Cardiac muscle cell (in vitro differentiated cells and primary cell): ENCODE measurements at regions not wholly inside any gene's neighbourhood (a gene's known extent, or its start where the extent isn't known, plus 50 kb on each side); places are given as distances from the start of the nearest gene placed in this dataset.

Source experiments
- DNase-seq, 2 donors: peaks; one replicate each; pipeline versions ENCODE4 v3.0.0 to v3.0.0-alpha.2; 2010 to 2017; ENCODE audit warnings: low read depth in 1 of 2, low spot score in 1 of 2
- H3K27ac ChIP-seq: fragments of 200-600 bp; sonication (generic); 2 replicates; pipeline ENCODE4 v1.5.1; 2016
- H3K27me3 ChIP-seq: fragments of 200-600 bp; sonication (generic); 2 replicates; pipeline ENCODE4 v1.6.0; 2016; ENCODE audit warnings: control low read depth
- H3K36me3 ChIP-seq: fragments of 200-600 bp; sonication (generic); 2 replicates; pipeline ENCODE4 v1.5.1; 2016; ENCODE audit warnings: control low read depth
- H3K4me1 ChIP-seq: fragments of 200-600 bp; sonication (generic); 2 replicates; pipeline ENCODE4 v1.8.1; 2017; ENCODE audit warnings: low read depth, mild to moderate bottlenecking, mixed run types
- H3K4me3 ChIP-seq: fragments of 200-600 bp; sonication (generic); 2 replicates; pipeline ENCODE4 v1.5.1; 2016; ENCODE audit warnings: mild to moderate bottlenecking
- H3K9me3 ChIP-seq: fragments of 200-600 bp; sonication (generic); 2 replicates; pipeline ENCODE4 v1.5.1; 2017; ENCODE audit warnings: low read depth, mild to moderate bottlenecking, control low read depth
- TF ChIP-seq, protein P1 (sequence below): IDR thresholded peaks from 2 replicates; pipeline ENCODE4 v1.5.1; 2012; ENCODE audit warnings: low read depth, mild to moderate bottlenecking, low read length

DNA sequence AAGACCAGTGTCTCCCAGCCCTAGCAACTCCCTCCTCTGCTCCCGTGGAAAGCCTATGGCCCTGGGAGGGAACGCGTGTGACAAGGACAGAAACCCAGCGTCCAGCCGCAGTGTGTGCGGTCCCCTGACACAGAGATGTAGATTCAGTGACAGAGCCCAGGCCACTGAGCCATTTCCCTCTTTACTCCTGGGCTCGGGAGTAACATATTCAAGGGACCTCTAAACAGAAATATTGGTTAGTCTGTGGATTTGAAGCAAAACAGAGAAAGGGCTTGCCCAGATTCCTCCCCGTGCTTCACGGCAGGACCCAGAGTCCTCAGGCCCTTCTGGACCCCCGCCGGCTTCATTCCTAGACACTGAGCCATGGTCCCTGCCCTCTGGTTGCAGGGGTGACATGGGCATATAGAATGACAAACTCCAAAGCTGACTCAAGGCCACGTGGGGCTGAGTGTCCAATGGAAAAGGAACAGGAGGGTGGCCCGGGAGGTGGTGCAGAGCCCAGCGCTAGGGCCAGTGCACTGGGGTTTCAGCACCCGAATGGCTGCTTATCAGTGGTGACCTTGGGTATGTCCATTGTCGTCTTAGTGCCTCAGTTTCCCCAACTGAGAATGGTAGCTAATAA is 248.2 kb downstream of the QKI start:
- TF ChIP-seq, protein P1, sequence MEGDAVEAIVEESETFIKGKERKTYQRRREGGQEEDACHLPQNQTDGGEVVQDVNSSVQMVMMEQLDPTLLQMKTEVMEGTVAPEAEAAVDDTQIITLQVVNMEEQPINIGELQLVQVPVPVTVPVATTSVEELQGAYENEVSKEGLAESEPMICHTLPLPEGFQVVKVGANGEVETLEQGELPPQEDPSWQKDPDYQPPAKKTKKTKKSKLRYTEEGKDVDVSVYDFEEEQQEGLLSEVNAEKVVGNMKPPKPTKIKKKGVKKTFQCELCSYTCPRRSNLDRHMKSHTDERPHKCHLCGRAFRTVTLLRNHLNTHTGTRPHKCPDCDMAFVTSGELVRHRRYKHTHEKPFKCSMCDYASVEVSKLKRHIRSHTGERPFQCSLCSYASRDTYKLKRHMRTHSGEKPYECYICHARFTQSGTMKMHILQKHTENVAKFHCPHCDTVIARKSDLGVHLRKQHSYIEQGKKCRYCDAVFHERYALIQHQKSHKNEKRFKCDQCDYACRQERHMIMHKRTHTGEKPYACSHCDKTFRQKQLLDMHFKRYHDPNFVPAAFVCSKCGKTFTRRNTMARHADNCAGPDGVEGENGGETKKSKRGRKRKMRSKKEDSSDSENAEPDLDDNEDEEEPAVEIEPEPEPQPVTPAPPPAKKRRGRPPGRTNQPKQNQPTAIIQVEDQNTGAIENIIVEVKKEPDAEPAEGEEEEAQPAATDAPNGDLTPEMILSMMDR, result no peak
- no peaks in the 10 kb centered on the region for H3K27me3 ChIP-seq
- H3K4me1 ChIP-seq, result no peaks in the 10 kb centered on the region
- no peaks in the 10 kb centered on the region for H3K9me3 ChIP-seq
- H3K4me3 ChIP-seq, result no peak overlapping the region
- no peak for DNase-seq
- no peak overlapping the region for H3K27ac ChIP-seq
- no peaks in the 10 kb centered on the region for H3K36me3 ChIP-seq

DNA sequence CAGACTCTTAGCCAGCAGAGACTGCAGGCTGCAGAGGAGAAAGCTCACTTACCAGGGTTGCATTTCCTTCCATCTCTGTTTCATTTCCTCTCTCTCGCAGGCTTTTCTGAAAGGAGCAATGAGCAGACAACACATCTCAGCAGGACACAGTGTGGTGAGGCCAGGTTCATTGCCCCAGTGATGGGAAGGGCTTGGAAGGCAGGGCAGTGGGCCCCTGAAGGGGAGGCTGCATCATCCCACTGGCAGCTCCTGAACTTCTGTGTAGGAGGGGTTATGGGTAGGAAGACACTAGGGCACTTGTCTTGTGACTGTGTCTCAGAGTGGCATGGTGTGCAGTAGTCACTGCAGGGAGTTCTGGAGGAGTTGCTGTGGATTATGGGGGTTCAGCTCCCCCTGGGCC is 246.8 kb downstream of the QKI start:
- no peak for DNase-seq
- no peak overlapping the region for H3K4me3 ChIP-seq
- TF ChIP-seq, protein P1, result no peak
- H3K4me1 ChIP-seq, result no peaks in the 10 kb centered on the region
- H3K9me3 ChIP-seq, result no peaks in the 10 kb centered on the region
- no peaks in the 10 kb centered on the region for H3K27me3 ChIP-seq
- H3K27ac ChIP-seq, result no peak overlapping the region
- no peaks in the 10 kb centered on the region for H3K36me3 ChIP-seq

DNA sequence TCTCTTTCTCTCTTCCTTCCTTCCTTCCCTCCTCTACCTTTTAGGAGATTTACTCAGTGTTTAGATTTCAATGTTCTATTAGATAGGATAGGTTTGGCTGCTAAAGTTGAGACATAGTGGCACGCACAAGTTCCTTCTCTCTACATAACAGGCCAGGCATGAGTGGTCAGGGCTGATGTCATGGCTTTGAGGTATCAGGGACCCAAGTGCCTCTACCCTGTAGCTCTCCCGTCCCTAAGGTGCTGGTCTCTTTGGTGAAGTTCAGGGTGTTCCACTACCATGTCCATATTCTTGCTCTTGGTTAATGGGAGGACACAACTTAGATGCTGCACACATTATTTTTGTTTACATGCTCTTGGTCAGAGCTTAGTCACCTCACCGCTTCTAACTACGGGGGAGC is 245.3 kb downstream of the QKI start:
- Histone ChIP-seq H3K9me3 (no peaks in the 10 kb centered on the region), H3K27me3 (no peaks in the 10 kb centered on the region), H3K4me3 (no peak overlapping the region), H3K27ac (no peak overlapping the region), H3K4me1 (no peaks in the 10 kb centered on the region), H3K36me3 (no peaks in the 10 kb centered on the region)
- no peak for DNase-seq
- TF ChIP-seq, protein P1, result no peak

DNA sequence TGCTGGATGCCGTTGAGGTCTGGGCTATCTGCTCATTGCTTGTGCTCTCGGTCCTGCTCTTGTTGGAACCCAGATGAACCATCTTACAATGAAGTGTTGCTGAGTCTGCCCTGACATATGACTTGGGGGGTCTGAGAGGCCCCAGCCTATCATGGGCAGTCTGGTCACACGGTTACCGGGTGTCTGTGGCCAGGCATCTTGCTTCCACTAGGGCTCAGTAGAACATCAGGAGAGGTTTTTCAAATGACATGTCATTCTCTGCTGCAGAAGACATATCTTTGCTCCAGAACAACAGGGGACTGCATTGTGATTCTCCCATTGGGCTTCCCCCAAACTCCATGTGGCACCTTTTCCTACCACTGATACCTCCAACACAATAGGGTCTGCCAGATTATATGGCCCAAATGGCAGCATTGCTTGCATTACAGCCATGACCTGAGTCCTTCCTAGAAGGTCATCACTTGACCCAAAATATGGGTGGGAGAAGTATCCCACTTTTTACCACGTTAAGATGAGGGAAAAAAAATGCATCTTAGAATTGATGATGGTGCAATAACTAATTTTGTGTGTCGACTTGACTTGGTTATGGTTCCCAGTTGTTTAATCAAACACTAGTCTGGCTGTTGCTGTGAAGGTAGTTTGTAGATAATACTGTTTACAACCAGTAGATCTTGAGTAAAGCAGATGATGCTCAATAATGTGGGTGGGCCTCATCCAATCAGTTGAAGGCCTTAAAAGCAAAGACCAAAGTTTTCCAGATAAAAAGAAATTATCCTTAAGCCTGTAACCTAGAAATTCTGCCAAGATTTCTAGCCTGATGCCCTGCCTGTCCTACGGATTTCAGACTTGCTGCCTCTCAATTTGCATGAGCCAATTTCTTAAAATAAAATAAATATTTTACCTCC is 241.0 kb downstream of the QKI start:
- H3K27ac ChIP-seq, result no peak overlapping the region
- DNase-seq, result no peak
- no peaks in the 10 kb centered on the region for H3K36me3 ChIP-seq
- no peaks in the 10 kb centered on the region for H3K4me1 ChIP-seq
- H3K4me3 ChIP-seq, result no peak overlapping the region
- H3K9me3 ChIP-seq, result no peaks in the 10 kb centered on the region
- H3K27me3 ChIP-seq, result no peaks in the 10 kb centered on the region
- TF ChIP-seq, protein P1, result no peak

DNA sequence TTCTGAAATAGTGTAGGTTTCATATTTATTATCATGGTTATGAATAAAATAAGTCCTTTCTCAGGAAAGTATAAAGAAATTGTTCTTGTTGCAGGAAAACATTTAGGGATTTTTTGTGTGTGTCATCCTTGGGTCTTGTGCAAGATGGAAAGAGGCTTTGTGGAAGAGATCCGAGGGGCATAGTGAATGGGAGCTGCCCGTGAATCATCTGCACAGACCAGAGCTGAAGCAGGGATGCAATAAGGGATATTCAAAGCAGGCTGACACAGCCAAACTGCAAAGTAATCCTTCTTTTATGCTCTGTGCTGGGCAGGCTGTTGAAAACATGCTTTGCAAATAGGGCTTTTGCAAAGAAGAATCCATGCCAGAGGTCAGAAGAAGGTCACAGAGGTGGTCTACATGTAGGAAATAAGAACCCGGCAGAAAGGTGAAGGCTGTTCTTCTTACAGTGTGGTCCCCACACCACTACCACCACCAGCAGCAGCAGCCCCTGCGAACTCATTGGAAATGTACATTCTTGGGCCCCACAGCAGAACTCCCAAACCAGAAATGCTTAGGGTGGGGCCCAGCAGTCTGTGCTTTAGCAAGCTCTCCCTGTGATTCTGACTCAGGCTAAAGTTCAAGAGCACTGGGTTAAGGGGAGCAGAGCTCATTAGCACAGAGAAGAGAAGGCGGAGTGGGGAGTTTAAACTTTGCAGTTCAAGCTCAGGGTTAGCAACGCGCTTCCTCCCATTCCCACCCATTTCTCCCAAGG is 237.6 kb downstream of the QKI start:
- TF ChIP-seq, protein P1, result no peak
- peak; percentile 10 to 26 for DNase-seq
- no peak overlapping the region for H3K4me3 ChIP-seq
- H3K27ac ChIP-seq, result no peak overlapping the region
- no peaks in the 10 kb centered on the region for H3K36me3 ChIP-seq
- H3K4me1 ChIP-seq, result no peaks in the 10 kb centered on the region
- no peaks in the 10 kb centered on the region for H3K9me3 ChIP-seq
- H3K27me3 ChIP-seq, result no peaks in the 10 kb centered on the region
